Stimulated activated CD4-positive, alpha-beta T cell treated with anti-CD3 and anti-CD28 coated beads, Interleukin-12 subunit alpha, Interleukin-12 subunit beta, amount 100 ng/mL, for 24 hours (primary cell): ENCODE measurements at regions not wholly inside any gene's neighbourhood (a gene's known extent, or its start where the extent isn't known, plus 50 kb on each side); places are given as distances from the start of the nearest gene placed in this dataset.
"Not testable (repeated sequence)": the region's sequence is repeated elsewhere in the genome, so short reads cannot be mapped to it uniquely, and the experiment has no call there.

Source experiments
- DNase-seq, 2 experiments: peaks; one replicate each; pipeline ENCODE4 v3.0.0-alpha.2; 2020; ENCODE audit warnings: low read depth in 2 of 2

DNA sequence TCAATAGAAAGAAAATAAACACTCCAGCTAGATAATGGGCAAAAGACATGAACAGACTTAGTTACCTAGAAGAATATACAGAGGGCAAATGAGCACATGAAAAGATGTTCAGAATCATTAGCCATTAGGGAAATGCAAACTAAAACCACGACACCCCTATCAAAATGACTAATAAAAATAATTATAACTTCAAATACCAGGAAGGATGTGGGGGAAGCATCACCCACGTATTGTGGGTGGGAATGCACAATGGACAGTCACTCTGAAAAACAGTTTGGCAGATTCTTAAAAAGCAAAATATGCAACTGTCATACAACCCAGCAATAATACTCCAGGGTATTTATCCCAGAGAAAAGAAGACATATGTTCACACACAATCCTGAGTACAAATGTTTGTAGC is 92.6 kb downstream of the DLL1 start:
- no peak for DNase-seq

DNA sequence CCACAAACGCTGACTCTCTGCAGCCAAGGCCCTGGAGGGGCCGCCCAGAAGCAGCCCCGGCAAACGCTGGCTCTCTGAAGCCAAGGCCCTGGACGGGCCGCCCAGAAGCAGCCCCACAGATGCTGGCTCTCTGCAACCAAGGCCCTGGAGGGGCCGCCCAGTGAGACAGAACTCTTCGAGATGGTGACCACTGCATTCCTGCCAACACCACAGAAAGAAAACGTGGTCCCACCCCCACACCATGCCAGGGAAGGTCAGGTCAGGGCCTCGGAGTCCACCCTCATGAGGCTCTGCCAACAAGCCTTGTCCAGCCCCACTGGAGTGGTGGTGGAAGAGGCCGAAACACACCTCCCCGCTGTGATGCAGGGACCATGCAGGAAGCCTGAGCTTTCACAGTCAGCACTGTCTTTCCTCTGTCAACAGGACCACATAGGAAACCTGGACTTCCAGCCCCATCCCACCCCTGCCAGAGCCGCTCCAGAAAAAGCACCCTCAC is 97.5 kb downstream of the DLL1 start:
- no peak for DNase-seq

DNA sequence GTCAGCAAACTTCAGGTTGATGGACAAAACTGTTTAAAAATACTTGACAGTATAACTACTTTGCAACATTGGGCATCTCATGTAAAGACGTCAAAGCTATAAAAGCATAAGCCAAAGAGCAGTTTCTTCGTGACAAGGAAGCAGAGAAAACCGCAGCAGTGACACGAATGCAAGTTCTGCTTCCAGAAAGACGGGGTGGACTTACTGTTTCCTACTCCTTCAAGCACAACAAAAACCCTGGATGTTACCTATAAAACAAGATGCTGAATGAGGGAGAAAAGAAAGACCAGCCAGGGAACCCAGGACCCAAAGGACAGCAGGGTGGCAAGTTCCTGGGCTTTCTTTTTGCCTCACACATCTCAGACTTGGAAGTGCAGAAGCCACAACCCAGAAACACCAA is 98.0 kb downstream of the DLL1 start:
- DNase-seq, result no peak

DNA sequence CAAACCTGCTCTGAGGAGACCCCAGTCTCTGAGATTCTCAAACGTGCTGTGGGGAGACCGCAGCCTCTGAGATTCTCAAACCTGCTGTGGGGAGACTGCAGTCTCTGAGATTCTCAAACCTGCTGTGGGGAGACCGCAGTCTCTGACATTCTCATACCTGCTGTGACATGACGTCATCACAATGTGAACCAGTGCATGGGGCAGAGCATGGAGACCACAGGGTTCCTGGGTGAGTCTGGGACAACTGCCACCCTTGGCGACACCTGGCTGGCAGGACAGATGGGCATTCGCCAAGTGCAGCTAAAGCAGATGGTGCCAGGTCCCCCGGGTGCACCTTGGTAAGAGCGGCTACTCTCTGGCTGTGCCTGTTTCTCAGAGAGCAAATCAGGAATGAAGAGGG is 98.8 kb downstream of the DLL1 start:
- DNase-seq, result not testable (repeated sequence)

DNA sequence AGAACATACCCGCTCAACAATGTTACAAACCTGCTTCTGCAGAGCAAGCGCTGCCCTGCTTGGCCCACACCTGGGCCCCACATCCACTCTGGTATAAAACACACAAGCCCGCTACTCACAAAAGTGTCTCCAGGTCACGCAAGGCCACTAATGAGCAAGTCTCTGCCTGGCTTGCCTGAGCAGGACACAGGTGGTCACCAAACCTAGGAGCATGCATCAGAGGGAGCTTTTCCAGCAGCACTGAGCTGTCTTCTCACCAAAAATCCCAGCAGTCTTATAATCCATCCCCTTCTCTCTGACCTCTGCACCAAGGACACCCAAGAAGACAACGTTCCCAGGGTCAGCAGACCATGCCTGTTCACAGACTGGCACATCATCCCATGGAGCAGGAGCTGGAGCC is 100.8 kb downstream of the DLL1 start:
- DNase-seq, result no peak

DNA sequence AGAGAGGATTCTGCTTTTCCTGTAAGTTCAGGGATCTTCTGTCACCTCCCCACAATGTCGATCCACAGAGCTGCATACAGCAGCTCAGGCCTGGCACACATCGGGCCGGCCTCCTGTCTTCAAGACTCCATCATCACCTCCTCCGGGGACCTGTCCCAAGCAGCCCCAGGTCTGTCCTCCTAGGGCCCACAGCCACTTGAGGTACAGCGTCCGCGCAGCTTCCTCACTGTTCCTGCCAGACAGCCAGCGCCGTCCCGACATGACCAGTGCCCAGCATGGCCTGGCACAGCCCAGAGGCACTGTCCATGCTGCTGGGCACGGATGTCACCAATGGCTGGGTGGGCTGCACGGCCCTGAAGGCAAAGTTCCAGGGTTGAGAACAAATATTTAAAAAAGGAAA is 101.6 kb downstream of the DLL1 start:
- DNase-seq, result no peak

DNA sequence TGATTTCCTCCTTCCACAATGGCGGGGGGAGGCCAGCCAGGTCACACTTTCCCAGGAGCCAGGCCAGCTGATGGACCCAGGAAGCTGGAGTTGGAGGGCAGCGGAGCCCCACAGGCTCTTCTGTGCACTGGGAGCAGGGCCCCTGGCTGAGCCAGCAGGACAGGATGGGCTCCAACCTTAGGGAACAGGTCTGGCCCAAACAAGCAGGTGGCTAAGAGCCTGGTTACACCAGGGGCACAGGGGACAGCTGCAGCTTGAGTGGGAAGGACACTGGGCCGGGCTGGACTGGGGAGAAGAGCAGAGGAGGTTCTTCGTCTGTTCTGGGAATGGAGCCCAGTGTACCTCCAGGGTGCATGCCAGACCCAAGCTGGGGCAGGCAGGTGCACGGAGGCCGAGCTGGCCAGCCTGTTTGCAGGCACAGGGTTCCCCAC is 102.3 kb downstream of the DLL1 start:
- no peak for DNase-seq

DNA sequence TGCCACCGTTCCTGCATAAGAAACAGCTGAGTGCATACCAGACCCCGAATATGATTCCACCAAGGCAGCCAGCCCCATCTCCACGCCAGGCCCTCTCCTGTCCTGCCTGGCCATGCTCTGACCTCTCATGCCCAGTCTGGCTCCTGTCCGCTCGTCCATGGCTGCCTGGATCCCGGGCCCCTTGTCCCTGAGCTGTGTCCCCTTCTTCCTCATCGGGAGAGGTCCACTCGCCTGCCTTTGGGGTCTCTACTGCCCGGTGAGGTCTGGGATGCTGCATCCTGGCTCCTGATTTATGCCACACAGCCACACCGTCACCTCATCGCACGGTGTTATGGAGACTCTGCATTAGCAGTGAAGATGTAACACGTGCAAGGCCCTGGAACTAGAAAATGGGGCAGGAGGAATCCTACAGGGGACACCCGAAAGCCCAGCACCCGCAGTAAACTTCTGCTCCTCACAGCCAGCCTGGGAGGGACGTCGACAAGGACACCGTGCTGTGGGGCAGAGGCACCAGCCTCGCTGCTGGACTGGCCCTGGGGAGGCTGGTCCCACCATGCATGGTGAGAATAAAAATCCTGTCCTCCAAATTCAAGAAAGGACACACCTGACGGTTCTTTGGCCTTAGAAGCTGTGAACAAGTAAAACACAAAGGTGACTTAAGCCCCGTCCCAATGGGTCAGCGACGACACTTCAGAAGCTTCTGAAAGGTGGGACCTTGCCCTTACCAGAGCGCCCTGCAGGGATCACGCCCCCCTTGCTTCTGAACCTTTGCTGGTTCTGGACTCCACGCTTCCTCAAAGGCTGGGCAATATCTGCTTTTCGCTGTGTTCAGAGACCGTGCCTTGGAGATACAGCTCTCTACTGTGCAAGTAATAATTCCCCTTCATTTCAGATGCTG is 103.0 kb downstream of the DLL1 start:
- no peak for DNase-seq

DNA sequence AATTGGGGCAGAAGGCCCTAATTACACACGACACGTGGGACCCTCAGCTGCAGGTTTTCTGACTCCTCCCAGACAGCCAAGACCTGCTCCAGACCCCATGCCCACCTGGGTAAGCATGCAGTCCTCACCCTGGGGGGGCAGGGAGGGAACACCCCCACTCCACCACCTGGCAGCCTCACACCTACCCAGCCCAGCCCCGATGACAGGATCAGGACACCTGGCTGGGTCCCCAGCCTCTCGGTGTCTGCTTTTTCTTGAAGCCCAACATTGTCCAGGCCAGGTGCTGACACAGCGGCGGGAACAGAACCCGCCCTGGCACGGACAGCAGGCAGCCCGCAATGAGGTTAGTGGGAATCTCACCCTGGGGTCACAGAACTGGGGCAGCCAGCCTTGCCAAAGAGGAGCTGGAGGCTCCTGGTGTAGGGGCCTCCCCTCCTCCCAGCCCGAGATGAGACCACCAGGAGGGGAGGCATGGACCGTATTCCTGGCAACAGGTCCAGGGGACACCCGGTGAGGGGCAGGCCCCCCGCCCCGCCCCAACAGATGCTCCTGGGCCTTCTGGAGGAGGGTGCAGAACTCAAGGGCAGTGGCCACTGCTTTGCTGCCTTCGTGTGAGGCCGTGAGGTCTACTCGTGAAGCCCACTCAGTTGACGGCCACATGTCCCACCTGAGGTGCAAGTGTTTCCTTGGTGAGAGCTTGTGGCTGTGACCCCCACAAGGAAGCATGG is 103.8 kb downstream of the DLL1 start:
- no peak for DNase-seq

DNA sequence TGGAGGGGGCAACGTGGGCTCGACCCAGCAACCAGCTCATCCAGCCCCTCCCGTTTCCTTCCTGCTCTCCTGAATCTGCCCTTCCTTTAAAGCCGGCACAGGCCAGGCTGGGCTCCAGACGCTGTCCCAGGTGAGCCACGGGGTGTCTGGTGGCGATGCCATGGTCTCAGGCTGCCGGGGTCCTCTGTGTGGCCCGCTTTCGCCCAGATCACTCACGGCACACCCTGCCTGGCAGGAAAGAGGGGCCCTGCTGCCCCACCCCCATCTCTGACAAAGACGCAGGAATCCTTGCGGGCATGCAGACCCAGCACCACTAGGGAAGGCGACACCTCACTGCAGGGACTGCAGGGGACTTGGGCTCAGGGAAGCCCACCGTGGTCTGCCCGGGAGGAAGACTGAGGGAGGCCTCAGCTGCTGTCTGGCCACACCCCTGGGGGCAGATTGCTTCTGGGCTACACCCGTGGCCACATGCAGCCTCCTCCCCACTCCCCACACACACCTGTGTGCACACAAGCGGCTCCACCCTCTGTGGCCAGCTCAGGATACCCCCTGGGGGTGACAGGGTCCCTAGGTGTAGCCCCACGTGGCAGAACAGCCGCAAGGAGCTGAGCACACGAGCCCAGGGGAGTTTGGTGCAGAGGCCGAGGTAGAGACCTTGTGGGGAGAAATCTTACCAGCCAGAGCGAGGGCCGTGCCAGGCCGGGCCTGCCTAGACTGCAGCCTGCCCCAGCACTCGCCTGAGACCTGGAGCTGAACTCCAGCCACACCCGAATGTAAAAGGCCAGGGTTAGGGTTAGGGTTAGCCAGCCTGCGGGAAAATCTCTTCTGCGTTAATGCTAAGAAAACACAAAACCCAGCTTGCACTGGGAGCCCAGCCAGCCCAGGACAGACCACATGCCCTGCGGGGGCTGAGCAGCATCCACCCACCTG is 104.6 kb downstream of the DLL1 start:
- DNase-seq, result no peak

DNA sequence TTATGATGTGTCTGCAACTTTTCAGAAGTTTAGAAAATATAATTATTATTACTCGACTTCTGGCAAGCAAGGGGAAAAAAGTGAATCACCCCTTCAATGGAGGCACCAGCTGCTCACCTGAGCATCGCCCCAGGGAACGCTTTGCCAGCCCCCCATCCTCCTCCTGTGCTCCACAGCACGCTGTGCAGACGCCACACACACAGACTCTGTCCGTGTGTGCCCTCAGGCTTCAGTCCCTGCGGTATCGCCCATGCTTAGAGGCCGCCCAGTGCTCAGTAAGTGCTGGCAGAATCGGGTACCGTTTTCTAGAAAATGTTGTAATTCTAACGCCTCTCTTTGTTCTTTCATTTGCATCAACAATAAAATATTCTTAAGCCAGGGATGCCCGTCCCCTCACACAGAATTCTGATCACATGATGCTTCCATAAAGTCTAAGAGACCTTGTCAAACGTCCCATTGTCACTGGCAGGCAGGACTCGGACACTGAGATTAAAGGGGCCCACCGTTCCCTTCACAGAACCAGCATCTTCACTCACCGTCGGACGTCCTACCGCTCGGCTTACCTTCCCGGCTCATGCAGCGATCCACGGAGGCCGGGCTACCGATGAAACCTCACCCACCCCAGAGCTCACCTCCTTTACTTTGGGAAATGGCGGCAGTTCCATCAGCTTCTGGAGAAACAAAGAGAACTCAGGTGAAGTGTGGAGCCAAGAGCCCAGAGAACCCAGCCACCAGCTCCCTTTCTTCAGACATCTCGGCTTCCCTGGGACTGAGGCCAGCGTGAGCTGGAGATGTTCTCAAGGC is 105.5 kb downstream of the DLL1 start:
- DNase-seq, result no peak

DNA sequence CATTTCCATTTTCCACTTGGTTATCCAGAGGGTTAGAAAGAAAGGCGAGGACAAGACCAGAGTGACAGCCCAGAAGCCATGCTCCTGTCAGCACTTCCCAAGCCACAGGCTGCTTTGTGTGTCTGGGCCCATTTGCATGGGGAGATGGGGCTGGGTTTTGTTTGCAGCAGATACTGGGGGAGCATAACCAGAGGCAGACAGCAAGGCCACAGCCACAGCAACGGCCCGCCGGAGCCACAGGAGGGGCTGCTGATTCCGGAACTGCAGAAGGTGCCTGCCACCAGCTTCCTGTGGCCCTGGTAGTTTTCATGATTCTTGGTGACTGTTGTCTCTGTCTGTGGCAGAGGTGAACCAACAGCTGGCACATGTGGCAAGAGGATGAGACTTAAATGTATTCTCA is 106.6 kb downstream of the DLL1 start:
- no peak for DNase-seq

DNA sequence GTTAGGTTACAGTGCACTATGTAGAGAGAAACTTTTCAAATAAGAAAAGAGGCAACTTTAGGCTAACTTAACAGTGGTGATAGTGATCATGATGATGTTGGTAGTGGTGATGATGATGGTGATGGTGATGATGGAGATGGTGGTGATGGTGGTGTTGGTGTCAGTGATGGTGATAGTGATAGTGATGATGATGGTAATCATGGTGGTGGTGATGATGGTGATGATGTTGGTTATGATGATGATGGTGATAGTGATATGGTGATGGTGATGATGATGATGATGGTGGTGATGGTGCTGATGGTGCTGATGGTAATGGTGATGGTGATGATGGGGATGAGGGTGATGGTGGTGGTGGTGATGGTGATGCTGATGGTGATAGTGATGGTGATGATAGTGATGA is 107.4 kb downstream of the DLL1 start:
- DNase-seq, result no peak

DNA sequence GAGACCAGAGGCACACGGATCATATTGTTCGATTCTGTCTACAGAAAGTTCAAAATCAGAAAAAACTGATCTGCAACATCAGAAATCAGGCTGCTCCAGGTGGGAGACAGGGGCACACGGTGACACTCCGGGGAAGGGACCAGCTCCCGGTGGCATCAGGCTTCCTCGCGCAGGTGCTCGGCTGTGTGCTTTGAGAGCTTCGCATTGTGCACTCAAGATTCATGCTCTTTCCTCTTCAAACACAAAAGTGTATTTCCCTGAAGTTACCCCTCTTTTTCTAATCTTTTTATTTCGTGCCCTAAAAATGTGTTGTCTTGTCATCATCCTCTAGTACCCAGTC is 108.1 kb downstream of the DLL1 start:
- DNase-seq, result no peak

DNA sequence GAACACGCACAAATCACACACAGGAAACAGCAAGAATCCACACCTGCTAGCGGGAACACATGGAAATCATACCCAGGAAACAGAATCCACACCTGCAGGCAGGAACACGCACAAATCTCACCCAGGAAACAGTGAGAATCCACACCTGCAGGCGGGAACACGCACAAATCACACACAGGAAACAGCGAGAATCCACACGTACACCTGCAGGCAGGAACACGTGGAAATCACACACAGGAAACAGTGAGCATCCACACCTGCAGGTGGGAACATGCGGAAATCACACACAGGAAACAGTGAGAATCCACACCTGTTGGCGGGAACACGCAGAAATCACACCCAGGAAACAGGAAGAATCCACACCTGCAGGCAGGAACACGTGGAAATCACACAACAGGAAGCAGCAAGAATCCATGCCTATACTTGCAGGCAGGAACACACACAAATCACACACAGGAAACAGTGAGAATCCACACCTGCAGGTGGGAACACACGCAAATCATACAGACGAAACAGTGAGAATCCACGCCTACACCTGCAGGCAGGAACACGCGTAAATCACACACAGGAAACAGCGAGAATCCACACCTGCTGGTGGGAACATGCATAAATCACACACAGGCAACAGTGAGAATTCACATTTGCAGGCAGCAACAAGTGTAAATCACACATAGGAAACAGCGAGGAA is 108.6 kb downstream of the DLL1 start:
- no peak for DNase-seq

DNA sequence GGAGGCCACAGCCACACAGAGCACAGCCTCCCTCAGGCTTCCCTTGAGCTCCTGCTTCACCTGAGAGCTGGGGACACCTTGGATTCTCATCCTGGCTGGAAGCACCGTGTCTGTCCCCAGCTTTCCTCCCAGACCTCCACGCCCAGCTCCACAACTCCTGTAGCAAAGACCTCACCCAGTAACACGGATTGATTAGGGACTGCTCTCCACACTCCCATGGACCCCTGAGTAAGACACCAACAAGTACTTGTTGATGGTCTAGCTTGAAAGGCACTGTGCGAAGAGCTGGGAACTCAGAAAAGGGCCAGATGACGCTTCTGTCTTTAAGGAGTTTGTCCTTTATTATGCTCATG is 109.6 kb downstream of the DLL1 start:
- no peak for DNase-seq

DNA sequence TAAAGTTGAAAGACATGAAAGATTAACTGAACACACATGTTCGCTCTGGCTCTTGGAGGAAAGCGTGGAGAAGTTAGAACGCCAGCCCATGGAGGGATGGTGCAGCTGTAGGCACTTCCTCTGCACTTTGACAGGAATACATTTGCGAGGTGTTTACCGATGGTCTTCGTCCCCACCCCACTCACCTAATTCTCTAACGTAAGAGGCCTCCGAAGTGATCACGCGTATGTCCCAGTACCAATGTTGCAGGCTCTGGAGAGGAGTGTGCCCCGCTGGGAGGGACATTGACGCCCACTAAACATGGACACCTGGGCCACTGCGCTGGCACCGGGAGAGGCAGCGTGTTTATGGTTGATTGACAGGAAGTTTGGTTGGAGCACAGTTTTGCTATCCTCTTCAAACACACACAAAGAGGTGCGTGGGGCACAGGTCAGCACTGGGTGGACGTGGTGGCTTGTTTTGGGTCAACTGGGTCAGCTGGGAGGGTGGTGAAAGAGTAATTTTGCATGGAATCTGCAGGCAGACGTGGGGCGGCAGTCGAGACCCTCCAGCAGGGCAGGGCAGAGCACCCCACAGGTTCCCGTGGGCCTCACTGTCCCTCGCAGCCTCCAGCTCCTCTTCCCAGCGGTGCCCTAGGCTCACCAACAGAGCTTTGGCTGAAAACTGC is 110.1 kb downstream of the DLL1 start:
- DNase-seq, result no peak

DNA sequence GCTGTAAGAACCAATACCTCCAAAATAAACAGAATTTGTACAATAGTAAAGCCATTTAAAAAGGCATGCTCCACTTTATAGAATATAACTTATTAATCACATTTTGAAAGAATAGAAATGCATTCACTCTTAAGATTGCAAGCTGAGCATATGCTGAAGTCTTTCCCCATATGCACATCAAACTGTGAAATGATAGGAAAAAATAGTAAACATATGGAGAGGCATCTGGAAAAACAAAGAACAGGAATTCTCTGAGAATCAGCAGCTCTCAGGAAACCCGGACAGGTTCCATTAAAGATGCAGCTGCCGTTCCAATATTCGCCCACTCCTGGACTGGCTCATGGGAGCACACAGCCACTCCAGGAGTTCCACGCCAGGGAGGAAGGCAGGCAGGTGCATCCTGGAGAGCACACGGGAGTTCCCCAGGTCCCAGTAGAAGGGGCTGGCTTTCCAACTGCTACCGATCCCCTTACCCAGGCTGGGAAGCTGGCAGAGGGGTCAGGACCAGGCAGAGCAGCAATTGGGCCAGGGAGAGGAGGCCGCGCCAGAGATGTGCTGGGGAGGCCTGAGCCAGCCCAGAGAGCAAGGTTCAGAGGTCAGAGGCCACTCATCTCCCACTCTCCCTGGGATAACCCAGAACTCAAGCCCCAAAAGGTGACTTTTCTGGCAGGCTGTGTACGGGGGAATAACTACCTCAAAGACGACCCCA is 111.1 kb downstream of the DLL1 start:
- no peak for DNase-seq
